Uterus (tissue), 3 donors: ENCODE measurements at regions not wholly inside any gene's neighbourhood (a gene's known extent, or its start where the extent isn't known, plus 50 kb on each side); places are given as distances from the start of the nearest gene placed in this dataset.

Source experiments
- DNase-seq, 2 donors: peaks; one replicate each; pipeline ENCODE4 v3.0.0-alpha.2; 2019 to 2020
- H3K27ac ChIP-seq, 2 donors: fragments of 200-600 bp; sonication (generic); 1 replicate in 1 of 2; 2 replicates in 1 of 2; pipeline ENCODE4 v1.5.1; 2016 to 2018
- H3K27me3 ChIP-seq, 2 donors: fragments of 200-600 bp; sonication (generic); one replicate each; pipeline ENCODE4 v1.5.1; 2018 to 2019; ENCODE audit warnings: control low read depth in 1 of 2
- H3K36me3 ChIP-seq, 2 donors: fragments of 200-600 bp; sonication (generic); one replicate each; pipeline ENCODE4 v1.5.1; 2019; ENCODE audit warnings: control low read depth in 1 of 2
- H3K4me1 ChIP-seq, 2 donors: fragments of 200-600 bp; sonication (generic); one replicate each; pipeline ENCODE4 v1.5.1; 2018 to 2019; ENCODE audit warnings: control low read depth in 1 of 2
- H3K4me3 ChIP-seq, 2 donors: fragments of 200-600 bp; sonication (generic); 1 replicate in 1 of 2; 2 replicates in 1 of 2; pipeline ENCODE4 v1.5.1; 2018 to 2019; ENCODE audit warnings: mild to moderate bottlenecking in 1 of 2
- H3K9me3 ChIP-seq, 2 donors: fragments of 200-600 bp; sonication (generic); one replicate each; pipeline ENCODE4 v1.5.1; 2019; ENCODE audit warnings: control low read depth in 1 of 2
- POLR2A ChIP-seq, 2 donors: fragments of 450-650 bp; IDR thresholded peaks; one replicate each; pipeline ENCODE4 v1.6.1; 2016; ENCODE audit warnings: antibody characterized with exemption in 2 of 2, mild to moderate bottlenecking in 1 of 2, moderate library complexity in 1 of 2
- intact Hi-C: fragments of 100-400 bp; cut with DNase I; formaldehyde crosslinking; loops from one replicate; pipeline ENCODE4 v1.15.1; 2023; ENCODE audit warnings: low total_unique reads
- TF ChIP-seq, protein P1 (sequence below), 4 experiments: fragments of 200-600 bp in 2 of 4; fragments of 450-650 bp in 2 of 4; sonication (generic) in 2 of 4; IDR thresholded peaks; one replicate each; pipeline ENCODE4 v1.5.1; 2016 to 2019; ENCODE audit warnings: antibody characterized with exemption in 4 of 4, mild to moderate bottlenecking in 2 of 4, moderate library complexity in 1 of 4
- donor health status: DM: yes; HTN: yes; CAD: no.

- TF ChIP-seq POLR2A (IDR thresholded peaks at IDR 0.05), result no peak
- TF ChIP-seq, protein P1, sequence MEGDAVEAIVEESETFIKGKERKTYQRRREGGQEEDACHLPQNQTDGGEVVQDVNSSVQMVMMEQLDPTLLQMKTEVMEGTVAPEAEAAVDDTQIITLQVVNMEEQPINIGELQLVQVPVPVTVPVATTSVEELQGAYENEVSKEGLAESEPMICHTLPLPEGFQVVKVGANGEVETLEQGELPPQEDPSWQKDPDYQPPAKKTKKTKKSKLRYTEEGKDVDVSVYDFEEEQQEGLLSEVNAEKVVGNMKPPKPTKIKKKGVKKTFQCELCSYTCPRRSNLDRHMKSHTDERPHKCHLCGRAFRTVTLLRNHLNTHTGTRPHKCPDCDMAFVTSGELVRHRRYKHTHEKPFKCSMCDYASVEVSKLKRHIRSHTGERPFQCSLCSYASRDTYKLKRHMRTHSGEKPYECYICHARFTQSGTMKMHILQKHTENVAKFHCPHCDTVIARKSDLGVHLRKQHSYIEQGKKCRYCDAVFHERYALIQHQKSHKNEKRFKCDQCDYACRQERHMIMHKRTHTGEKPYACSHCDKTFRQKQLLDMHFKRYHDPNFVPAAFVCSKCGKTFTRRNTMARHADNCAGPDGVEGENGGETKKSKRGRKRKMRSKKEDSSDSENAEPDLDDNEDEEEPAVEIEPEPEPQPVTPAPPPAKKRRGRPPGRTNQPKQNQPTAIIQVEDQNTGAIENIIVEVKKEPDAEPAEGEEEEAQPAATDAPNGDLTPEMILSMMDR (IDR thresholded peaks at IDR 0.05), result no peak
These were observed 193.2 kb upstream of the KIF2A start for GRCh38 chr5:62112689-62113228.

GRCh38 chr5:62115014-62115413, 191.0 kb upstream of the KIF2A start:
- no peak overlapping the region for H3K27ac ChIP-seq
- H3K36me3 ChIP-seq, result no peaks in the 10 kb centered on the region
- H3K4me1 ChIP-seq, result no peaks in the 10 kb centered on the region
- H3K4me3 ChIP-seq, result no peak overlapping the region
- intact Hi-C loops, result no loop called here
- no peaks in the 10 kb centered on the region for H3K27me3 ChIP-seq
- no peak for DNase-seq
- TF ChIP-seq, protein P1 (IDR thresholded peaks at IDR 0.05), result no peak
- TF ChIP-seq POLR2A (IDR thresholded peaks at IDR 0.05), result no peak
- no peaks in the 10 kb centered on the region for H3K9me3 ChIP-seq

More at GRCh38 chr5:62112689-62113228, 193.2 kb upstream of the KIF2A start:
- Histone ChIP-seq H3K9me3 (no peaks in the 10 kb centered on the region), H3K36me3 (no peaks in the 10 kb centered on the region), H3K27ac (no peak overlapping the region), H3K4me3 (no peak overlapping the region), H3K27me3 (no peaks in the 10 kb centered on the region), H3K4me1 (no peaks in the 10 kb centered on the region)
- no peak for DNase-seq
- intact Hi-C loops, result no loop called here

- Histone ChIP-seq H3K27ac (no peak overlapping the region), H3K4me3 (no peak overlapping the region), H3K36me3 (no peaks in the 10 kb centered on the region), H3K4me1 (no peaks in the 10 kb centered on the region), H3K27me3 (no peaks in the 10 kb centered on the region), H3K9me3 (no peaks in the 10 kb centered on the region)
- DNase-seq, result no peak
- TF ChIP-seq POLR2A (IDR thresholded peaks at IDR 0.05), result no peak
- TF ChIP-seq, protein P1 (IDR thresholded peaks at IDR 0.05), result no peak
- intact Hi-C loops, result no loop called here
These were observed 181.7 kb upstream of the KIF2A start for GRCh38 chr5:62124266-62124665.

DNA sequence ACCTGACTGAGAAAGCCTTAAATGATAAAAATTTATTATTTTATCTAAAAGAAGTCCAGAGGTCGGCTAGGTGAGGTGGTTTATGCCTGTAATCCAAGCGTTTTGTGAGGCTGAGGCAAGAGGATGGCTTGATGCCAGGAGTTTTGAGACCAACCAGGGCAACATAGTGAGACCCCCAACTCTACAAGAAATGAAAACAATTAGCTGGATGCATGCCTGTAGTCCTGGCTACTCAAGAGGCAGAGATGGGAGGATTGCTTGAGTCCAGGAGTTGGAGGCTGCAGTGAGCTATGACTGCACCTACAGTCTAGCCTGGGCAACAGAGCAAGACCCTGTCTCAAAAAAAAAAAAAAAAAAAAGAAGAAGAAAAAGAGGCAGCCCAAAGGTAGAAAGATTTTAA, 179.9 kb upstream of the KIF2A start:
- no peaks in the 10 kb centered on the region for H3K27me3 ChIP-seq
- no peak overlapping the region for H3K4me3 ChIP-seq
- TF ChIP-seq, protein P1 (IDR thresholded peaks at IDR 0.05), result no peak
- TF ChIP-seq POLR2A (IDR thresholded peaks at IDR 0.05), result no peak
- H3K27ac ChIP-seq, result no peak overlapping the region
- intact Hi-C loops, result no loop called here
- H3K4me1 ChIP-seq, result no peaks in the 10 kb centered on the region
- H3K36me3 ChIP-seq, result no peaks in the 10 kb centered on the region
- no peaks in the 10 kb centered on the region for H3K9me3 ChIP-seq
- no peak for DNase-seq

GRCh38 chr5:62127098-62127736, 178.8 kb upstream of the KIF2A start:
- intact Hi-C loops, result no loop called here
- Histone ChIP-seq H3K27me3 (no peaks in the 10 kb centered on the region), H3K27ac (no peak overlapping the region), H3K36me3 (no peaks in the 10 kb centered on the region), H3K4me1 (no peaks in the 10 kb centered on the region), H3K4me3 (no peak overlapping the region), H3K9me3 (no peaks in the 10 kb centered on the region)
- no peak for TF ChIP-seq POLR2A (IDR thresholded peaks at IDR 0.05)
- TF ChIP-seq, protein P1 (IDR thresholded peaks at IDR 0.05), result no peak
- DNase-seq, result no peak
